Left lobe of liver (tissue), 2 donors: ENCODE measurements at regions not wholly inside any gene's neighbourhood (a gene's known extent, or its start where the extent isn't known, plus 50 kb on each side); places are given as distances from the start of the nearest gene placed in this dataset.

Experiments used
- ATAC-seq: fragments of 200-7000 bp; cut with Tn5 transposase; one replicate; pipeline ENCODE4 v1.9.1; 2020; ENCODE audit warnings: mild to moderate bottlenecking, moderate library complexity
- DNase-seq: peaks from one replicate; pipeline ENCODE4 v3.0.0-alpha.2; 2020; ENCODE audit warnings: low spot score
- donor health status: DM: no; HTN: no; CAD: no; lungs with moderate emphysema.
- donor health status: DM: no; HTN: yes; CAD: no.

GRCh38 chr14:97458661-97459579 is 661.7 kb downstream of the VRK1 start:
- peak; percentile 48 for DNase-seq
- ATAC-seq, result peak; percentile 62

GRCh38 chr14:97462081-97462480 is 664.9 kb downstream of the VRK1 start:
- DNase-seq, result no peak
- no peak for ATAC-seq

GRCh38 chr14:97468220-97468619 is 671.0 kb downstream of the VRK1 start:
- no peak for ATAC-seq
- DNase-seq, result no peak

- no peak for DNase-seq
- ATAC-seq, result no peak
Measured at GRCh38 chr14:97477353-97477752, 680.2 kb downstream of the VRK1 start.

DNA sequence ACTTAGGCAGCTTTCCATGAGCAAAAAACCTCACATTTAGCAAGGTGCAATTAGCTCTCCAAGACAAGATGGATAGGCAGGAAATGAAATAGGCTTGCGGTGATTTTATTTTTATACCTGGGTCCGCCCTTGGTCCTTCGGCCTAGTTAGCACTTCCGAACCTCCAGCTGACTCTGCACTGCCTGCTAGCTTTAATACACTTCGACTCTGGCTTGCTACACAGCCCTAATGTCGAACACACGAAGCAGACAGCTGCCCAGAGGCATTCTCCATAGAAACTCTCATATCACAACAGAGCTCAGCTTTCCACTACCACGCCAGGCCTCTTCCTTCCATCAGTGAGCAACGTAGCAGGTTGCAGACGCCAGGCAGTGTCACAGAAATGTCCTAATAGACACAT is 688.0 kb downstream of the VRK1 start:
- no peak for ATAC-seq
- no peak for DNase-seq

GRCh38 chr14:97486601-97487120 is 689.5 kb downstream of the VRK1 start:
- no peak for ATAC-seq
- DNase-seq, result no peak

DNA sequence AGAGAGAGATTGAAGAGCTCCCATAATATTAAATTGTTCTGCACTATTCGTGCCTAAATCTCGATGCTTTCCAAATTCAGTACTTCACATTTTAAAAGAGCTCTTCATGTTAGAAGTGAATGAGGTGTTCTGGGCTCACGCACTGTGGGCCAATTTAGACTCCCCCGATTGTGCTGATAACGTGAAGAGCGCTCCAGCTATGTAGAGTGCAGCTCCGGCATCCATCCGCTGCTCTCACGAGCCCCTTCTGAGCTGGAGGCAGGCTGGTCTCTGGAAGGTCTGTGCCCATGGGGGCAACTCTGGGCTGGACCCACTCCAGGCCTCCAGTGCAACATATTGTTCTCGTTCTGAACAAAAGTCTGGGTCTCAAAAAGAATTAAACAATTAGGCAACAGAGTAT is 692.6 kb downstream of the VRK1 start:
- DNase-seq (no peak), ATAC-seq (no peak)

GRCh38 chr14:97490521-97491070 is 693.4 kb downstream of the VRK1 start:
- ATAC-seq (no peak), DNase-seq (no peak)

DNA sequence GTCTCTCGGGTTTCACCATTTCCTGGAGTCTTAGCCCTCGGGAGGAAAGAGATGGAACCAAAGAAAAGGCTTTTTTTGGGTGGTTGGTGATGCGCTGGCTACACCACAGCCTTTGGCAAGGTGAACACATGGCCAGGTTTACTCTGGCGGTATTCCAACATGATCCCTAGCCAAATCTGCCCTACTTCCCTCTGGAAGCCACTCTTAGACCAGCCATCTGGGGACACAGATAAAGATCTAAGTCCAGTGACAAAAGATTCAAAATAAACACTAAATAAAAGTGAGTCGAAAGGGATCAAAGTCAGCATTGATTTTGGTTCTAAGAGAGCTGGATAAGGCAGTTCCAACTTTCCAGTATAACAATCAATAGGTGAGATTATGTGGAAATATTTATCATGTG is 694.5 kb downstream of the VRK1 start:
- ATAC-seq (peak; percentile 93), DNase-seq (peak; percentile 73)

GRCh38 chr14:97499790-97500481 is 702.8 kb downstream of the VRK1 start:
- no peak for ATAC-seq
- no peak for DNase-seq

- ATAC-seq (no peak), DNase-seq (no peak)
Measured at GRCh38 chr14:97506626-97507025, 709.4 kb downstream of the VRK1 start.

- DNase-seq (no peak), ATAC-seq (no peak)
Measured at GRCh38 chr14:97513891-97514290, 716.7 kb downstream of the VRK1 start.

- ATAC-seq (no peak), DNase-seq (no peak)
Measured at GRCh38 chr14:97517566-97518234, 720.5 kb downstream of the VRK1 start.

DNA sequence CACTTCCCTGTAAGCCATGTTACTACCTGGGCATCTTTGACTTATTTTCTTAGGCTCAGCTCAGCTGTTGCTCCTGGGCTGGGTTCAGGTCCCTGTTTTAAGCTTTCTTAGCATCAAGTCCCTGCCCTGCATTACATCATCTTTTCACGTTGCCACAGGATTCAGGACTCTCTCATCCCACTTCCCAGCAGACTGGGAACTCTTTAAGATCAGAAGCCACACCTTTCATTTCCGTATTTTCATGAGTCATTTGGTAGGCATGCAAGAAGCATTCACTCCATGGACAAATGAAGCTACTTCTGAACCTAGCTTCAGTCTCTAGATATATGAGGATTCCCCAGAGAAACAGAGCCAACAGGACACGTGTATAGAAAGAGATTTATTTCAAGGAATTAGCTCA is 726.8 kb downstream of the VRK1 start:
- ATAC-seq, result no peak
- no peak for DNase-seq

- no peak for ATAC-seq
- no peak for DNase-seq
Measured at GRCh38 chr14:97524589-97525319, 727.6 kb downstream of the VRK1 start.

DNA sequence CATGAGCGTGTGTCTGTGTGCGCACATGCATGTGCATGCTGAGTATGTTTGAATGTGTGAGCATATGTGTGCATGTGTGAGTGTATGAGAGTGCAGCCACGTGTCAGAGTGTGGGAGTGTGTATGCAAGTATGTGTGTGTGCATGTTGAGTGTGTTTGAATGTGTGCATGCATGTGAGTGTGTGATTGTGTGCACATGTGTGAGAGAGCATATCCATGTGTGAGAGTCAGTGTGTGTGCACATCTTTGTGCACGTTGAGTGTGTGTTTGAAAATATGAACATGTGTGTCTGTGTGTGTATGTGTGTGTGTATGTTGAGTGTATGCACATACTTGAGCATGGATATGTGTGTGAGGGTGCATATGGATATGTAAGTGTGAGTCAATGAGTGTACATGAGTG is 730.8 kb downstream of the VRK1 start:
- DNase-seq (no peak), ATAC-seq (no peak)

GRCh38 chr14:97532052-97532451 is 734.9 kb downstream of the VRK1 start:
- ATAC-seq, result no peak
- no peak for DNase-seq

- no peak for ATAC-seq
Measured at GRCh38 chr14:97536421-97536820, 739.2 kb downstream of the VRK1 start.

GRCh38 chr14:97538749-97539410 is 741.7 kb downstream of the VRK1 start:
- DNase-seq, result no peak
- no peak for ATAC-seq

More at GRCh38 chr14:97536421-97536820, 739.2 kb downstream of the VRK1 start:
- DNase-seq, result no peak

- no peak for DNase-seq
- ATAC-seq, result no peak
Measured at GRCh38 chr14:97539411-97539795, 742.2 kb downstream of the VRK1 start.
